Smooth muscle cell (in vitro differentiated cells): ENCODE measurements at regions not wholly inside any gene's neighbourhood (a gene's known extent, or its start where the extent isn't known, plus 50 kb on each side); places are given as distances from the start of the nearest gene placed in this dataset.

Source experiments
- DNase-seq: peaks from one replicate; lab custom pipeline; 2025; ENCODE audit not compliant: unreplicated experiment; lab: John Stamatoyannopoulos, UW
- H2AFZ ChIP-seq: fragments of 200-600 bp; sonication (generic); 2 replicates; pipeline ENCODE4 v1.6.0; 2016; ENCODE audit warnings: antibody characterized with exemption, low read depth, mild to moderate bottlenecking
- H3F3A ChIP-seq: fragments of 200-600 bp; sonication (generic); 2 replicates; pipeline ENCODE4 v1.6.0; 2017; ENCODE audit warnings: antibody characterized with exemption, low read depth
- H3K27ac ChIP-seq: fragments of 200-600 bp; sonication (generic); 2 replicates; pipeline ENCODE4 v1.5.1; 2016; ENCODE audit warnings: low read depth, mild to moderate bottlenecking
- H3K27me3 ChIP-seq: fragments of 200-600 bp; sonication (generic); 2 replicates; pipeline ENCODE4 v1.6.1; 2016; ENCODE audit warnings: low read depth, mild to moderate bottlenecking
- H3K36me3 ChIP-seq: fragments of 200-600 bp; sonication (generic); 2 replicates; pipeline ENCODE4 v1.5.1; 2016; ENCODE audit warnings: low read depth
- H3K4me1 ChIP-seq: fragments of 200-600 bp; sonication (generic); 2 replicates; pipeline ENCODE4 v1.5.1; 2016; ENCODE audit warnings: low read depth
- H3K4me2 ChIP-seq: fragments of 200-600 bp; sonication (generic); 2 replicates; pipeline ENCODE4 v1.6.0; 2016; ENCODE audit warnings: mild to moderate bottlenecking
- H3K4me3 ChIP-seq: fragments of 200-600 bp; sonication (generic); 2 replicates; pipeline ENCODE4 v1.5.1; 2016; ENCODE audit warnings: mild to moderate bottlenecking
- H3K79me2 ChIP-seq: fragments of 200-600 bp; sonication (generic); 2 replicates; pipeline ENCODE4 v1.6.0; 2016; ENCODE audit warnings: low read depth, mild to moderate bottlenecking
- H3K9ac ChIP-seq: fragments of 200-600 bp; sonication (generic); 2 replicates; pipeline ENCODE4 v1.6.0; 2016; ENCODE audit warnings: low read depth
- H3K9me3 ChIP-seq: fragments of 200-600 bp; sonication (generic); replicated peaks from 2 replicates; pipeline ENCODE4 v1.5.1; 2016; ENCODE audit warnings: low read depth
- H4K20me1 ChIP-seq: fragments of 200-600 bp; sonication (generic); 2 replicates; pipeline ENCODE4 v1.6.0; 2016; ENCODE audit warnings: low read depth
- WGBS: methylation state at CpG from one replicate; pipeline ENCODE4 v1.1.7; 2016; ENCODE audit warnings: low lambda C conversion rate; 5-methylcytosine and 5-hydroxymethylcytosine counted together
- TF ChIP-seq, protein P1 (sequence below): fragments of 200-600 bp; sonication (generic); IDR thresholded peaks from 2 replicates; pipeline ENCODE4 v1.5.1; 2017; ENCODE audit warnings: borderline replicate concordance, mild to moderate bottlenecking, antibody characterized with exemption; ENCODE audit not compliant: insufficient read depth, poor library complexity, severe bottlenecking

DNA sequence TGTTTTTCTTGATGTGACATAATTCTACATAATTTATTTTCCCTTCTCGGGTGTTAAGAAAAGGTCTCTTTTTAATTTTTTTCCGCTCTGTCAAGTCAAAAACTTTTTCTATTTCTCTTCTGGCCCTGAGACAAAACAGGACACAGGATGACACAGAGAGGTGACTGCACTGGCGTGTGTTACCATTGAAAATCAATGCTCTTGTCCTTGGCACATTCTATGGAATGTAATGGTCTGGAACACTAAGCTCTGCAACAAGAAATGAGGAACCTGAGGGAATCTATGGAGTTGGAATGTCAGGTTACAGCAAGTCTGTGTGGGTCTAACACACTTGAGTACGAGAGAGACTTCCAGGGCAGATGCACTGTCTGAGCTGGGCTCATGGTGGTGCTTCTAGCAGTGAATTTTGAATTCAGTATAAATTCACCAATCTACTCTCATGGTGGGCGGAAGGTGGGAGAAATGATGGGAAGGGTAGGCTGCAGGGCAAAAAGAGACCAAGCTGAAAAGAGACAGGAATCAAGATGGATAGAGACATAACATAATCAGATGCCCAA, 508.3 kb downstream of the TUSC7 start:
- no peaks in the 10 kb centered on the region for H3K27me3 ChIP-seq
- no peaks in the 10 kb centered on the region for H3F3A ChIP-seq
- H3K4me1 ChIP-seq = no peaks in the 10 kb centered on the region
- H2AFZ ChIP-seq = no peak overlapping the region
- DNase-seq = no peak
- no peak overlapping the region for H3K27ac ChIP-seq
- H3K4me2 ChIP-seq = no peak overlapping the region
- no peaks in the 10 kb centered on the region for H3K36me3 ChIP-seq
- H3K79me2 ChIP-seq = no peaks in the 10 kb centered on the region
- no peak overlapping the region for H3K9ac ChIP-seq
- no peaks in the 10 kb centered on the region for H4K20me1 ChIP-seq
- no peak overlapping the region for H3K4me3 ChIP-seq
- no peaks in the 10 kb centered on the region for H3K9me3 ChIP-seq
- TF ChIP-seq, protein P1, sequence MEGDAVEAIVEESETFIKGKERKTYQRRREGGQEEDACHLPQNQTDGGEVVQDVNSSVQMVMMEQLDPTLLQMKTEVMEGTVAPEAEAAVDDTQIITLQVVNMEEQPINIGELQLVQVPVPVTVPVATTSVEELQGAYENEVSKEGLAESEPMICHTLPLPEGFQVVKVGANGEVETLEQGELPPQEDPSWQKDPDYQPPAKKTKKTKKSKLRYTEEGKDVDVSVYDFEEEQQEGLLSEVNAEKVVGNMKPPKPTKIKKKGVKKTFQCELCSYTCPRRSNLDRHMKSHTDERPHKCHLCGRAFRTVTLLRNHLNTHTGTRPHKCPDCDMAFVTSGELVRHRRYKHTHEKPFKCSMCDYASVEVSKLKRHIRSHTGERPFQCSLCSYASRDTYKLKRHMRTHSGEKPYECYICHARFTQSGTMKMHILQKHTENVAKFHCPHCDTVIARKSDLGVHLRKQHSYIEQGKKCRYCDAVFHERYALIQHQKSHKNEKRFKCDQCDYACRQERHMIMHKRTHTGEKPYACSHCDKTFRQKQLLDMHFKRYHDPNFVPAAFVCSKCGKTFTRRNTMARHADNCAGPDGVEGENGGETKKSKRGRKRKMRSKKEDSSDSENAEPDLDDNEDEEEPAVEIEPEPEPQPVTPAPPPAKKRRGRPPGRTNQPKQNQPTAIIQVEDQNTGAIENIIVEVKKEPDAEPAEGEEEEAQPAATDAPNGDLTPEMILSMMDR = no peak
- WGBS = 90% methylated on average over 5 of the region's 5 CpGs

DNA sequence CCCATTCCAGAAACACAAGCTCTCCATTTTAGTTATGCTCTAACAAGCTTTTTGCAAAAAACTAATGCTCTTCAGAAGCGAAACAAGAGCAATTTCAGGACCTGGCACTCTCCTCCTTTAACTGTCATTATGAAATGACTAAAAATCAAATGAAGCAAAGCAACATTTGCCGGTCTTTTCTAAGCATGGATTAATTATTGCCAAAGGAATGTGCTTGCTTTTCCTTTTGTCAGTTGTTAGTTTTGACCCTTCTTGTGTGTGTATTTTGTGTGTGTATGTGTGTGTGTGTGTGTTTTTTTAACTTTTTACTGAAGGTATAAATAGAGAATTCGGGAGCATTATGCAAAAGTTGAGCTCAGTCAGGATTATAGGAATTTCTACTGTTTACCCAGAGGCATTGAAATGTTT, 509.1 kb downstream of the TUSC7 start:
- WGBS = 84% methylated on average over 3 of the region's 3 CpGs
- Histone ChIP-seq H3K27me3 (no peaks in the 10 kb centered on the region), H2AFZ (no peak overlapping the region), H3K27ac (no peak overlapping the region), H3K79me2 (no peaks in the 10 kb centered on the region), H3K4me3 (no peak overlapping the region), H3K9ac (no peak overlapping the region), H3K4me1 (no peaks in the 10 kb centered on the region), H4K20me1 (no peaks in the 10 kb centered on the region), H3F3A (no peaks in the 10 kb centered on the region), H3K36me3 (no peaks in the 10 kb centered on the region), H3K9me3 (no peaks in the 10 kb centered on the region), H3K4me2 (no peak overlapping the region)
- no peak for DNase-seq
- TF ChIP-seq, protein P1 = no peak

- no peaks in the 10 kb centered on the region for H3K4me1 ChIP-seq
- no peaks in the 10 kb centered on the region for H3F3A ChIP-seq
- H3K9ac ChIP-seq = no peak overlapping the region
- no peaks in the 10 kb centered on the region for H3K79me2 ChIP-seq
- TF ChIP-seq, protein P1 = no peak
- no peak overlapping the region for H3K27ac ChIP-seq
- H3K27me3 ChIP-seq = no peaks in the 10 kb centered on the region
- H3K36me3 ChIP-seq = no peaks in the 10 kb centered on the region
- H4K20me1 ChIP-seq = no peaks in the 10 kb centered on the region
- DNase-seq = no peak
- no peak overlapping the region for H3K4me2 ChIP-seq
- WGBS = 75% methylated on average over 2 of the region's 2 CpGs
- no peak overlapping the region for H3K4me3 ChIP-seq
- H2AFZ ChIP-seq = no peak overlapping the region
- H3K9me3 ChIP-seq = no peaks in the 10 kb centered on the region
Measured at GRCh38 chr3:117219296-117219695, 509.7 kb downstream of the TUSC7 start.

DNA sequence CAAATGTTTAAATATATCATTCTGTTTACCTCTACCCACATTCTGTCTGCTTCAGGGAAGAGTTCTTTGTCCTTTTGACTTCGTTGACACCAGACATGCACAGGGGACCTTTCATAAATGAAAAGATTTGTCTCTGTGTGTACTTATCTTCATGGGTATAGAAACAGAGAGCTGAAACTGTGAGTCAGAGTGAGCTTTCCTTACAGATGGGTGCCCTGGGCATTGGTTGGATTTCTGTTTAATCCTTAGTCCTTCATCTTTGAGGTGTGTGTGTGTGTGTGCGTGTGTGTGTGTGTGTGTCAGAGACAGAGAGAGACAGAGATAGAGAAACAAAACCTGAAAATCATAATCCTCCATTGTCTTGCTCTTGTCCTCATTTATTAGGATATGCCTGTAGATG, 517.4 kb downstream of the TUSC7 start:
- no peak overlapping the region for H2AFZ ChIP-seq
- no peaks in the 10 kb centered on the region for H3K36me3 ChIP-seq
- no peak overlapping the region for H3K27ac ChIP-seq
- H3K4me1 ChIP-seq = no peaks in the 10 kb centered on the region
- no peaks in the 10 kb centered on the region for H3F3A ChIP-seq
- no peaks in the 10 kb centered on the region for H3K27me3 ChIP-seq
- TF ChIP-seq, protein P1 = no peak
- no peaks in the 10 kb centered on the region for H3K9me3 ChIP-seq
- no peak overlapping the region for H3K4me3 ChIP-seq
- DNase-seq = no peak
- H3K79me2 ChIP-seq = no peaks in the 10 kb centered on the region
- H4K20me1 ChIP-seq = no peaks in the 10 kb centered on the region
- H3K9ac ChIP-seq = no peak overlapping the region
- H3K4me2 ChIP-seq = no peak overlapping the region
- 71% methylated on average over 2 of the region's 2 CpGs for WGBS
